Gastrocnemius medialis (tissue), 4 donors: ENCODE measurements at regions not wholly inside any gene's neighbourhood (a gene's known extent, or its start where the extent isn't known, plus 50 kb on each side); places are given as distances from the start of the nearest gene placed in this dataset.

Source experiments
- ATAC-seq, 2 donors: fragments of 150-250 bp; one replicate each; pipeline ENCODE4 v1.9.1; 2016
- DNase-seq, 2 donors: peaks; one replicate each; pipeline ENCODE4 v3.0.0-alpha.2; 2019
- H3K27ac ChIP-seq, 4 donors: fragments of 200-600 bp; sonication (generic); 1 replicate in 1 of 4; 2 replicates in 3 of 4; pipeline ENCODE4 v1.5.1; 2016 to 2018; ENCODE audit warnings: mild to moderate bottlenecking in 2 of 4, moderate library complexity in 1 of 4
- H3K27me3 ChIP-seq, 3 donors: fragments of 200-600 bp; sonication (generic) in 2 of 3; 1 replicate in 1 of 3; 2 replicates in 2 of 3; pipeline versions ENCODE4 v1.5.1 to v1.6.0; 2016 to 2019; ENCODE audit warnings: mild to moderate bottlenecking in 1 of 3, moderate library complexity in 1 of 3
- H3K36me3 ChIP-seq, 2 donors: fragments of 200-600 bp; sonication (generic) in 1 of 2; one replicate each; pipeline ENCODE4 v1.5.1; 2017 to 2018
- H3K4me1 ChIP-seq, 2 donors: fragments of 200-600 bp; sonication (generic) in 1 of 2; one replicate each; pipeline ENCODE4 v1.5.1; 2016 to 2017; ENCODE audit warnings: mild to moderate bottlenecking in 2 of 2
- H3K4me3 ChIP-seq, 4 donors: fragments of 200-600 bp; sonication (generic) in 3 of 4; 1 replicate in 1 of 4; 2 replicates in 3 of 4; pipeline ENCODE4 v1.5.1; 2016 to 2019; ENCODE audit warnings: mild to moderate bottlenecking in 2 of 4
- H3K9me3 ChIP-seq, 3 donors: fragments of 200-600 bp; sonication (generic) in 2 of 3; 1 replicate in 1 of 3; 2 replicates in 2 of 3; pipeline ENCODE4 v1.5.1; 2016 to 2019
- CTCF ChIP-seq, 5 experiments: fragments of 450-650 bp in 3 of 5; fragments of 200-600 bp in 2 of 5; sonication (generic) in 2 of 5; IDR thresholded peaks in 4 of 5; conservative IDR thresholded peaks in 1 of 5; 1 replicate in 4 of 5; 2 replicates in 1 of 5; pipeline ENCODE4 v1.5.1; 2016 to 2019; ENCODE audit warnings: antibody characterized with exemption in 5 of 5, mild to moderate bottlenecking in 3 of 5, moderate library complexity in 3 of 5
- POLR2A ChIP-seq, 2 donors: fragments of 450-650 bp; IDR thresholded peaks; one replicate each; pipeline ENCODE4 v1.6.1; 2017; ENCODE audit warnings: antibody characterized with exemption in 2 of 2, mild to moderate bottlenecking in 2 of 2, moderate library complexity in 2 of 2
- in situ Hi-C, 4 donors: fragments of 200-750 bp; cut with MboI; loops; one replicate each; pipeline versions ENCODE4 v1.15.0 to v1.8.0; 2017; ENCODE audit warnings: low sequenced_read_pairs in 4 of 4
- intact Hi-C: fragments of 100-400 bp; cut with DNase I; formaldehyde crosslinking; loops from one replicate; pipeline ENCODE4 v1.15.1; 2023; ENCODE audit warnings: low total_unique reads

GRCh38 chr1:177425199-177425598 lies 254.4 kb downstream of the BRINP2 start:
- in situ Hi-C loops, result loop anchor here in 1 of 4 donors (25.0 kb wide), 1 partner anchor 362 kb away; no protein-coding TSS in a partner anchor
- TF ChIP-seq CTCF (IDR thresholded peaks at IDR 0.05 in 4 of 5, conservative IDR thresholded peaks at IDR 0.05 in 1 of 5) (no peak), POLR2A (IDR thresholded peaks at IDR 0.05) (no peak)

GRCh38 chr1:177424744-177425143 lies 254.0 kb downstream of the BRINP2 start:
- no peak for TF ChIP-seq CTCF (IDR thresholded peaks at IDR 0.05 in 4 of 5, conservative IDR thresholded peaks at IDR 0.05 in 1 of 5)
- TF ChIP-seq POLR2A (IDR thresholded peaks at IDR 0.05), result no peak
- in situ Hi-C loops, result loop anchor here in 2 of 4 donors (25.0 kb wide), 1 partner anchor 363 kb away; no protein-coding TSS in a partner anchor
- H3K4me1 ChIP-seq, result no peaks in the 10 kb centered on the region
- H3K36me3 ChIP-seq, result no peaks in the 10 kb centered on the region
- DNase-seq (no peak), ATAC-seq (no peak)
- no peaks in the 10 kb centered on the region for H3K27me3 ChIP-seq
- intact Hi-C loops, result no loop called here
- no peaks in the 10 kb centered on the region for H3K9me3 ChIP-seq
- no peak overlapping the region for H3K27ac ChIP-seq
- H3K4me3 ChIP-seq, result no peak overlapping the region

More at GRCh38 chr1:177425199-177425598, 254.4 kb downstream of the BRINP2 start:
- Histone ChIP-seq H3K27ac (no peak overlapping the region), H3K4me1 (no peaks in the 10 kb centered on the region), H3K36me3 (no peaks in the 10 kb centered on the region), H3K9me3 (no peaks in the 10 kb centered on the region), H3K4me3 (no peak overlapping the region), H3K27me3 (no peaks in the 10 kb centered on the region)
- ATAC-seq, result no peak
- intact Hi-C loops, result no loop called here
- no peak for DNase-seq

- DNase-seq (no peak), ATAC-seq (no peak)
- Histone ChIP-seq H3K36me3 (no peaks in the 10 kb centered on the region), H3K27me3 (no peaks in the 10 kb centered on the region), H3K4me1 (no peaks in the 10 kb centered on the region), H3K27ac (no peak overlapping the region), H3K9me3 (no peaks in the 10 kb centered on the region), H3K4me3 (no peak overlapping the region)
- in situ Hi-C loops (loop anchor here in 1 of 4 donors (25.0 kb wide), 1 partner anchor 364 kb away; no protein-coding TSS in a partner anchor), intact Hi-C loops (no loop called here)
- TF ChIP-seq POLR2A (IDR thresholded peaks at IDR 0.05) (no peak), CTCF (IDR thresholded peaks at IDR 0.05 in 4 of 5, conservative IDR thresholded peaks at IDR 0.05 in 1 of 5) (no peak)
Measured at GRCh38 chr1:177423090-177423489, 252.3 kb downstream of the BRINP2 start.

- no peak for ATAC-seq
Measured at GRCh38 chr1:177413982-177414596, 243.3 kb downstream of the BRINP2 start.

More at GRCh38 chr1:177413982-177414596, 243.3 kb downstream of the BRINP2 start:
- Histone ChIP-seq H3K36me3 (no peaks in the 10 kb centered on the region), H3K9me3 (no peaks in the 10 kb centered on the region), H3K4me3 (no peak overlapping the region), H3K27ac (no peak overlapping the region), H3K4me1 (no peaks in the 10 kb centered on the region), H3K27me3 (no peaks in the 10 kb centered on the region)
- intact Hi-C loops (no loop called here), in situ Hi-C loops (loop anchor here in 1 of 4 donors (25.0 kb wide), 1 partner anchor 373 kb away; no protein-coding TSS in a partner anchor)
- TF ChIP-seq CTCF (IDR thresholded peaks at IDR 0.05 in 4 of 5, conservative IDR thresholded peaks at IDR 0.05 in 1 of 5) (no peak), POLR2A (IDR thresholded peaks at IDR 0.05) (no peak)
- no peak for DNase-seq
